HCT116 (cell line): ENCODE measurements at regions not wholly inside any gene's neighbourhood (a gene's known extent, or its start where the extent isn't known, plus 50 kb on each side); places are given as distances from the start of the nearest gene placed in this dataset.
"Not testable (repeated sequence)": the region's sequence is repeated elsewhere in the genome, so short reads cannot be mapped to it uniquely, and the experiment has no call there.

ENCODE experiments used
- CEBPB ChIP-seq: IDR thresholded peaks from 2 replicates; pipeline ENCODE4 v1.6.1; 2012; ENCODE audit warnings: low read depth
- ELF1 ChIP-seq: IDR thresholded peaks from 2 replicates; pipeline ENCODE4 v1.6.1; 2012; ENCODE audit warnings: low read depth, borderline replicate concordance
- EZH2 ChIP-seq: fragments of 200-600 bp; sonication (generic); IDR thresholded peaks from 2 replicates; pipeline ENCODE4 v1.6.1; 2017; ENCODE audit warnings: antibody characterized with exemption, mixed run types
- EZH2phosphoT487 ChIP-seq: fragments of 200-600 bp; IDR thresholded peaks from 2 replicates; pipeline ENCODE4 v1.6.1; 2018; ENCODE audit warnings: antibody characterized with exemption, borderline replicate concordance
- POLR2A ChIP-seq: IDR thresholded peaks from 2 replicates; pipeline ENCODE4 v1.7.0; 2011; ENCODE audit warnings: borderline replicate concordance; ENCODE audit not compliant: insufficient read depth, insufficient read length; ENCODE audit errors: extremely low read depth
- POLR2AphosphoS5 ChIP-seq: IDR thresholded peaks from 2 replicates; pipeline ENCODE4 v1.6.1; 2011; ENCODE audit warnings: mild to moderate bottlenecking, low read depth, low read length, moderate library complexity
- RAD21 ChIP-seq: IDR thresholded peaks from 2 replicates; pipeline ENCODE4 v1.6.1; 2012; ENCODE audit warnings: low read depth, mild to moderate bottlenecking
- YY1 ChIP-seq: IDR thresholded peaks from 2 replicates; pipeline ENCODE4 v1.6.1; 2011; ENCODE audit warnings: low read length, low read depth, moderate library complexity, mild to moderate bottlenecking; ENCODE audit not compliant: insufficient replicate concordance; ENCODE audit errors: extremely low read depth
- ZFX ChIP-seq: fragments of 450-650 bp; IDR thresholded peaks from 2 replicates; pipeline ENCODE4 v1.6.1; 2017
- TF ChIP-seq, protein P1 (sequence below): IDR thresholded peaks from 2 replicates; pipeline ENCODE4 v1.6.1; 2012
- TF ChIP-seq, protein P2 (sequence below), 3 experiments: fragments of 200-600 bp in 1 of 3; sonication (generic) in 1 of 3; IDR thresholded peaks in 2 of 3; conservative IDR thresholded peaks in 1 of 3; 2 replicates each; pipeline ENCODE4 v1.5.1; 2012 to 2017; ENCODE audit warnings: low read depth in 2 of 3, low read length in 2 of 3, antibody characterized with exemption in 1 of 3, borderline replicate concordance in 1 of 3, control low read depth in 1 of 3, mild to moderate bottlenecking in 1 of 3, mixed read lengths in 1 of 3, mixed run types in 1 of 3, moderate library complexity in 1 of 3; ENCODE audit not compliant: insufficient read depth in 1 of 3

DNA sequence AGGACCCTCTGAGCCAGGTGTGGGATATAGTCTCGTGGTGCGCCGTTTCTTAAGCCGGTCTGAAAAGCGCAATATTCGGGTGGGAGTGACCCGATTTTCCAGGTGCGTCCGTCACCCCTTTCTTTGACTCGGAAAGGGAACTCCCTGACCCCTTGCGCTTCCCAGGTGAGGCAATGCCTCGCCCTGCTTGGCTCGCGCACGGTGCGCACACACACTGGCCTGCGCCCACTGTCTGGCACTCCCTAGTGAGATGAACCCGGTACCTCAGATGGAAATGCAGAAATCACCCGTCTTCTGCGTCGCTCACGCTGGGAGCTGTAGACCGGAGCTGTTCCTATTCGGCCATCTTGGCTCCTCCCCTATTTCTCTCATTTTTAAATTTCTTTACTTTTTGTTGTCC, 562.4 kb upstream of the RAB6C start:
- TF ChIP-seq POLR2AphosphoS5, ZFX, RAD21, EZH2phosphoT487, CEBPB, ELF1, YY1, EZH2, POLR2A: not testable (repeated sequence)
- TF ChIP-seq, protein P1, sequence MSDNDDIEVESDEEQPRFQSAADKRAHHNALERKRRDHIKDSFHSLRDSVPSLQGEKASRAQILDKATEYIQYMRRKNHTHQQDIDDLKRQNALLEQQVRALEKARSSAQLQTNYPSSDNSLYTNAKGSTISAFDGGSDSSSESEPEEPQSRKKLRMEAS = not testable (repeated sequence)
- TF ChIP-seq, protein P2, sequence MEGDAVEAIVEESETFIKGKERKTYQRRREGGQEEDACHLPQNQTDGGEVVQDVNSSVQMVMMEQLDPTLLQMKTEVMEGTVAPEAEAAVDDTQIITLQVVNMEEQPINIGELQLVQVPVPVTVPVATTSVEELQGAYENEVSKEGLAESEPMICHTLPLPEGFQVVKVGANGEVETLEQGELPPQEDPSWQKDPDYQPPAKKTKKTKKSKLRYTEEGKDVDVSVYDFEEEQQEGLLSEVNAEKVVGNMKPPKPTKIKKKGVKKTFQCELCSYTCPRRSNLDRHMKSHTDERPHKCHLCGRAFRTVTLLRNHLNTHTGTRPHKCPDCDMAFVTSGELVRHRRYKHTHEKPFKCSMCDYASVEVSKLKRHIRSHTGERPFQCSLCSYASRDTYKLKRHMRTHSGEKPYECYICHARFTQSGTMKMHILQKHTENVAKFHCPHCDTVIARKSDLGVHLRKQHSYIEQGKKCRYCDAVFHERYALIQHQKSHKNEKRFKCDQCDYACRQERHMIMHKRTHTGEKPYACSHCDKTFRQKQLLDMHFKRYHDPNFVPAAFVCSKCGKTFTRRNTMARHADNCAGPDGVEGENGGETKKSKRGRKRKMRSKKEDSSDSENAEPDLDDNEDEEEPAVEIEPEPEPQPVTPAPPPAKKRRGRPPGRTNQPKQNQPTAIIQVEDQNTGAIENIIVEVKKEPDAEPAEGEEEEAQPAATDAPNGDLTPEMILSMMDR (IDR thresholded peaks at IDR 0.05 in 2 of 3, conservative IDR thresholded peaks at IDR 0.05 in 1 of 3; ENCODE audit: borderline replicate concordance in 1 of 3, insufficient read depth in 1 of 3, low read depth in 2 of 3, low read length in 2 of 3) = not testable (repeated sequence)
